GM18505 (cell line): ENCODE measurements at regions not wholly inside any gene's neighbourhood (a gene's known extent, or its start where the extent isn't known, plus 50 kb on each side); places are given as distances from the start of the nearest gene placed in this dataset.

Source experiments
- ATAC-seq: cut with Tn5 transposase; IDR thresholded peaks from one replicate; pipeline ENCODE4 v1.9.1; 2021; ENCODE audit not compliant: unreplicated experiment
- POLR2A ChIP-seq: IDR thresholded peaks from 4 replicates; pipeline ENCODE4 v1.6.1; 2011; ENCODE audit warnings: borderline replicate concordance; ENCODE audit not compliant: insufficient read depth, insufficient read length; ENCODE audit errors: extremely low read depth

- ATAC-seq: no peak
- TF ChIP-seq POLR2A: no peak
Measured at GRCh38 chr2:150042500-150043171, 444.8 kb downstream of the RND3 start.

GRCh38 chr2:150041722-150042425 is 445.6 kb downstream of the RND3 start:
- no peak for TF ChIP-seq POLR2A
- ATAC-seq: no peak

GRCh38 chr2:150036622-150037021 is 449.0 kb upstream of the MMADHC start:
- ATAC-seq: no peak
- no peak for TF ChIP-seq POLR2A

GRCh38 chr2:150034665-150035064 is 447.1 kb upstream of the MMADHC start:
- no peak for ATAC-seq
- TF ChIP-seq POLR2A: no peak

GRCh38 chr2:150030436-150031190 is 443.0 kb upstream of the MMADHC start:
- no peak for TF ChIP-seq POLR2A
- no peak for ATAC-seq

GRCh38 chr2:150028322-150028721 is 440.7 kb upstream of the MMADHC start:
- ATAC-seq: no peak
- no peak for TF ChIP-seq POLR2A

- TF ChIP-seq POLR2A: no peak
- ATAC-seq: no peak
Measured at GRCh38 chr2:150027164-150027563, 439.6 kb upstream of the MMADHC start.

GRCh38 chr2:150023663-150024062 is 436.1 kb upstream of the MMADHC start:
- no peak for TF ChIP-seq POLR2A
- ATAC-seq: no peak

GRCh38 chr2:150023044-150023443 is 435.5 kb upstream of the MMADHC start:
- TF ChIP-seq POLR2A: no peak
- ATAC-seq: no peak

- no peak for ATAC-seq
- no peak for TF ChIP-seq POLR2A
Measured at GRCh38 chr2:150020937-150021673, 433.5 kb upstream of the MMADHC start.

GRCh38 chr2:150020221-150020620 is 432.6 kb upstream of the MMADHC start:
- TF ChIP-seq POLR2A: no peak
- ATAC-seq: no peak

GRCh38 chr2:150019063-150019462 is 431.5 kb upstream of the MMADHC start:
- no peak for TF ChIP-seq POLR2A
- ATAC-seq: no peak

GRCh38 chr2:150012986-150013385 is 425.4 kb upstream of the MMADHC start:
- no peak for TF ChIP-seq POLR2A
- no peak for ATAC-seq
